GM19238 (cell line): ENCODE measurements at regions not wholly inside any gene's neighbourhood (a gene's known extent, or its start where the extent isn't known, plus 50 kb on each side); places are given as distances from the start of the nearest gene placed in this dataset.

Experiments
- DNase-seq: peaks from one replicate; pipeline ENCODE4 v3.0.0; 2011; ENCODE audit warnings: low spot score; ENCODE audit not compliant: insufficient read length

GRCh38 chrX:14193547-14193946, 163.9 kb upstream of the GEMIN8 start:
- no peak for DNase-seq

GRCh38 chrX:14173873-14174272, 144.2 kb upstream of the GEMIN8 start:
- DNase-seq, result no peak

GRCh38 chrX:14164828-14165227, 135.1 kb upstream of the GEMIN8 start:
- DNase-seq, result no peak

- DNase-seq, result no peak
Observed at GRCh38 chrX:14125462-14125861, 95.8 kb upstream of the GEMIN8 start.

- DNase-seq, result no peak
Observed at GRCh38 chrX:14124562-14124961, 94.9 kb upstream of the GEMIN8 start.

GRCh38 chrX:14095702-14096101, 66.0 kb upstream of the GEMIN8 start:
- DNase-seq, result peak; percentile 21

GRCh38 chrX:14094191-14094590, 64.5 kb upstream of the GEMIN8 start:
- no peak for DNase-seq

GRCh38 chrX:14084466-14084865, 54.8 kb upstream of the GEMIN8 start:
- no peak for DNase-seq

- DNase-seq, result no peak
Observed at GRCh38 chrX:14083783-14084182, 54.1 kb upstream of the GEMIN8 start.

- no peak for DNase-seq
Observed at GRCh38 chrX:14079891-14080430, 50.3 kb upstream of the GEMIN8 start.
